Parathyroid adenoma (tissue), 2 donors: ENCODE measurements at regions not wholly inside any gene's neighbourhood (a gene's known extent, or its start where the extent isn't known, plus 50 kb on each side); places are given as distances from the start of the nearest gene placed in this dataset.

ENCODE experiments used
- H2AFZ ChIP-seq: fragments of 300-600 bp; sonication (generic); one replicate; pipeline ENCODE4 v1.7.0; 2017; ENCODE audit warnings: antibody characterized with exemption, mild to moderate bottlenecking
- H3K27ac ChIP-seq: fragments of 300-600 bp; sonication (generic); one replicate; pipeline ENCODE4 v1.7.0; 2017
- H3K27me3 ChIP-seq: fragments of 300-600 bp; sonication (generic); one replicate; pipeline ENCODE4 v1.7.0; 2017; ENCODE audit warnings: low read length; ENCODE audit not compliant: control insufficient read depth, insufficient read depth
- H3K36me3 ChIP-seq: fragments of 300-600 bp; sonication (generic); one replicate; pipeline ENCODE4 v1.7.0; 2017; ENCODE audit warnings: low read length; ENCODE audit not compliant: control insufficient read depth, insufficient read depth
- H3K4me1 ChIP-seq: fragments of 300-600 bp; sonication (generic); one replicate; pipeline ENCODE4 v1.7.0; 2017; ENCODE audit warnings: control low read depth
- H3K4me2 ChIP-seq: fragments of 300-600 bp; sonication (generic); one replicate; pipeline ENCODE4 v1.7.0; 2017; ENCODE audit warnings: low read length
- H3K4me3 ChIP-seq: fragments of 300-600 bp; sonication (generic); one replicate; pipeline ENCODE4 v1.7.0; 2017; ENCODE audit warnings: low read depth, low read length
- H3K79me2 ChIP-seq: fragments of 300-600 bp; sonication (generic); one replicate; pipeline ENCODE4 v1.7.0; 2017; ENCODE audit warnings: control low read depth
- H3K9ac ChIP-seq: fragments of 300-600 bp; sonication (generic); one replicate; pipeline ENCODE4 v1.7.0; 2017; ENCODE audit warnings: mild to moderate bottlenecking
- H3K9me3 ChIP-seq: fragments of 300-600 bp; sonication (generic); one replicate; pipeline ENCODE4 v1.7.0; 2017; ENCODE audit warnings: low read length; ENCODE audit not compliant: control insufficient read depth
- TF ChIP-seq, protein P1 (sequence below): fragments of 300-600 bp; sonication (generic); IDR thresholded peaks from one replicate; pipeline ENCODE4 v1.7.0; 2017; ENCODE audit warnings: antibody characterized with exemption, mild to moderate bottlenecking
- donor health status: primary hyperparathyroidism.

- no peaks in the 10 kb centered on the region for H3K79me2 ChIP-seq
- no peaks in the 10 kb centered on the region for H3K9me3 ChIP-seq
- H3K9ac ChIP-seq: no peak overlapping the region
- no peak overlapping the region for H3K4me2 ChIP-seq
- no peaks in the 10 kb centered on the region for H3K4me1 ChIP-seq
- no peak overlapping the region for H3K4me3 ChIP-seq
- no peak overlapping the region for H3K27ac ChIP-seq
- no peaks in the 10 kb centered on the region for H3K36me3 ChIP-seq
- no peaks in the 10 kb centered on the region for H3K27me3 ChIP-seq
- H2AFZ ChIP-seq: no peak overlapping the region
- TF ChIP-seq, protein P1, sequence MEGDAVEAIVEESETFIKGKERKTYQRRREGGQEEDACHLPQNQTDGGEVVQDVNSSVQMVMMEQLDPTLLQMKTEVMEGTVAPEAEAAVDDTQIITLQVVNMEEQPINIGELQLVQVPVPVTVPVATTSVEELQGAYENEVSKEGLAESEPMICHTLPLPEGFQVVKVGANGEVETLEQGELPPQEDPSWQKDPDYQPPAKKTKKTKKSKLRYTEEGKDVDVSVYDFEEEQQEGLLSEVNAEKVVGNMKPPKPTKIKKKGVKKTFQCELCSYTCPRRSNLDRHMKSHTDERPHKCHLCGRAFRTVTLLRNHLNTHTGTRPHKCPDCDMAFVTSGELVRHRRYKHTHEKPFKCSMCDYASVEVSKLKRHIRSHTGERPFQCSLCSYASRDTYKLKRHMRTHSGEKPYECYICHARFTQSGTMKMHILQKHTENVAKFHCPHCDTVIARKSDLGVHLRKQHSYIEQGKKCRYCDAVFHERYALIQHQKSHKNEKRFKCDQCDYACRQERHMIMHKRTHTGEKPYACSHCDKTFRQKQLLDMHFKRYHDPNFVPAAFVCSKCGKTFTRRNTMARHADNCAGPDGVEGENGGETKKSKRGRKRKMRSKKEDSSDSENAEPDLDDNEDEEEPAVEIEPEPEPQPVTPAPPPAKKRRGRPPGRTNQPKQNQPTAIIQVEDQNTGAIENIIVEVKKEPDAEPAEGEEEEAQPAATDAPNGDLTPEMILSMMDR: no peak
These were observed 78.9 kb downstream of the GPR37 start for GRCh38 chr7:124686543-124687171.

GRCh38 chr7:124681946-124682345 lies 83.6 kb downstream of the GPR37 start:
- TF ChIP-seq, protein P1: no peak
- H3K4me3 ChIP-seq: no peak overlapping the region
- no peaks in the 10 kb centered on the region for H3K36me3 ChIP-seq
- no peaks in the 10 kb centered on the region for H3K27me3 ChIP-seq
- no peak overlapping the region for H3K9ac ChIP-seq
- H3K4me1 ChIP-seq: no peaks in the 10 kb centered on the region
- H3K9me3 ChIP-seq: no peaks in the 10 kb centered on the region
- no peak overlapping the region for H3K27ac ChIP-seq
- H3K79me2 ChIP-seq: no peaks in the 10 kb centered on the region
- no peak overlapping the region for H3K4me2 ChIP-seq
- H2AFZ ChIP-seq: no peak overlapping the region

DNA sequence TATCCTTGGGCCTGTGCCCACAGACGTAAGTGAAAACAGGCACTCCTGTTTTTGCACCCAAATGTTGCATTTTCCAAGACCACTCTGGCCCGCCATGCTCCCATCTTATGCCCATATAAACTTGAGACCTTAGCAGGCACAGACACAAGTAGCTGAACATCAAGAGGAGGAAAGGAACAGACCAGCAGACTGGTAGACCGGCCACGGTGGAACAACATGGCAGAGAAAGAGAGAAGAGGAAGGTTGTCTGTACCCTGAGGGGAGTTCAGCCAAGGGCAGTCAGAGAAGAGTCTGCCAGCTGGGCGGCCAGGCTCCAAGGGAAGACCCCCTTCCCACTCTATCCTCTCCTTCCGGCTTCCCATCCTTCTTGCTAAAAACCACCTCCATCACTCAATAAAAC lies 85.3 kb downstream of the GPR37 start:
- H3K9me3 ChIP-seq: no peaks in the 10 kb centered on the region
- no peaks in the 10 kb centered on the region for H3K36me3 ChIP-seq
- no peaks in the 10 kb centered on the region for H3K27me3 ChIP-seq
- no peak overlapping the region for H3K9ac ChIP-seq
- H3K4me3 ChIP-seq: no peak overlapping the region
- no peaks in the 10 kb centered on the region for H3K79me2 ChIP-seq
- TF ChIP-seq, protein P1: no peak
- H3K4me1 ChIP-seq: no peaks in the 10 kb centered on the region
- H2AFZ ChIP-seq: no peak overlapping the region
- no peak overlapping the region for H3K27ac ChIP-seq
- no peak overlapping the region for H3K4me2 ChIP-seq

DNA sequence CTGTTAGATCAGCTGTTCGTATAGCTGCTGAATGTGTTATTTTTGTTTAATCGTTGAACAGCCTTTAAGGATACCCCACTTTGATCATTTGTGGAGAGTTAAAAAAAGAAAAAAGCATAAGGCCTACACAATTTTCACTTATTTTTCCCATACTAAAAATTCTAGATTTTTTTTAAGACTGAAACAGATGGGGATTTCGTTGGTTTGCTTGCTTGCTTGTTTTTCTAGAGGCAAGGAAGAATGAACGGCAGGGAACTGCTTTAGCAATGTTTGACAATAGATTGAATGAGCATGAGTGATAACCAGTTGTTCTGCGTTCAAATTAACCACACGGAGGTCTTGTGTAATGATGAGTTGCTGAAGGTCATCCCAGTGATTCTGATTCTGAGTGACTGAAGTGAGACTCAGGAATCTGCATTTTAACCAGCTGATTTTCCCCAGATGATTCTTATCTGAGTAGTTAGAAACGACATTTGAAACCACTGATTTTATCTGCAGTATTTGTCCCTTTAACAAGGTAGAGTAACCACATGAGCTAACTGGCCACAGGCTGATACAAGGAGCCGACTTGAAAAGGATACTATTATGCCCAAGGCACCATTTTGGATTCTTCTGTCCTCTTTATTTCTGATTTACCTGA lies 85.9 kb downstream of the GPR37 start:
- Histone ChIP-seq H3K9ac (no peak overlapping the region), H3K4me3 (no peak overlapping the region), H3K36me3 (no peaks in the 10 kb centered on the region), H3K4me1 (no peaks in the 10 kb centered on the region), H3K9me3 (no peaks in the 10 kb centered on the region), H3K27me3 (no peaks in the 10 kb centered on the region), H3K4me2 (no peak overlapping the region), H3K27ac (no peak overlapping the region), H2AFZ (no peak overlapping the region), H3K79me2 (no peaks in the 10 kb centered on the region)
- TF ChIP-seq, protein P1: no peak

GRCh38 chr7:124679146-124679545 lies 86.4 kb downstream of the GPR37 start:
- no peaks in the 10 kb centered on the region for H3K36me3 ChIP-seq
- H2AFZ ChIP-seq: no peak overlapping the region
- no peaks in the 10 kb centered on the region for H3K27me3 ChIP-seq
- no peak overlapping the region for H3K4me3 ChIP-seq
- TF ChIP-seq, protein P1: no peak
- H3K4me1 ChIP-seq: no peaks in the 10 kb centered on the region
- no peak overlapping the region for H3K9ac ChIP-seq
- H3K27ac ChIP-seq: no peak overlapping the region
- no peak overlapping the region for H3K4me2 ChIP-seq
- no peaks in the 10 kb centered on the region for H3K9me3 ChIP-seq
- H3K79me2 ChIP-seq: no peaks in the 10 kb centered on the region
